H1 (cell line): ENCODE measurements at regions not wholly inside any gene's neighbourhood (a gene's known extent, or its start where the extent isn't known, plus 50 kb on each side); places are given as distances from the start of the nearest gene placed in this dataset.

Experiments
- CTCF ChIA-PET: fragments of 300-600 bp; sonication (Branson Sonifier 250); formaldehyde crosslinking; loops from one replicate; lab custom pipeline; 2021; ENCODE audit not compliant: partially characterized antibody; lab: Charles Lee
- POLR2A ChIA-PET: fragments of 300-600 bp; sonication (Branson Sonifier 250); formaldehyde crosslinking; loops from one replicate; lab custom pipeline; 2021; ENCODE audit warnings: inconsistent platforms; ENCODE audit not compliant: partially characterized antibody; lab: Charles Lee
- DNase-seq, 2 experiments: peaks; one replicate each; pipeline versions ENCODE4 v3.0.0 to v3.0.0-alpha.2; 2010 to 2022; ENCODE audit warnings: low spot score in 2 of 2, low read depth in 1 of 2, mixed read lengths in 1 of 2
- FAIRE-seq: peaks from 2 replicates; lab custom pipeline; 2011; peaks lifted over from hg19 to GRCh38; lab: Jason Lieb, UNC
- H2AFZ ChIP-seq: 2 replicates; pipeline ENCODE4 v1.8.1; 2012; ENCODE audit warnings: low read length, inconsistent platforms
- H2AK5ac ChIP-seq: 2 replicates; pipeline ENCODE4 v1.6.1; 2013; ENCODE audit warnings: low read depth, low read length
- H2BK120ac ChIP-seq: replicated peaks from 2 replicates; pipeline ENCODE3; 2013; ENCODE audit warnings: low read depth, low read length, inconsistent platforms
- H2BK12ac ChIP-seq: 2 replicates; pipeline ENCODE4 v1.6.1; 2013; ENCODE audit warnings: low read depth, low read length
- H2BK15ac ChIP-seq: 2 replicates; pipeline ENCODE4 v1.6.1; 2013; ENCODE audit warnings: low read length
- H2BK20ac ChIP-seq: 2 replicates; pipeline ENCODE4 v1.6.1; 2013; ENCODE audit warnings: low read length
- H2BK5ac ChIP-seq: 2 replicates; pipeline ENCODE4 v1.6.1; 2013; ENCODE audit warnings: low read depth, low read length
- H3K14ac ChIP-seq: 2 replicates; pipeline ENCODE4 v1.6.1; 2013; ENCODE audit warnings: inconsistent platforms; ENCODE audit not compliant: insufficient read length
- H3K18ac ChIP-seq: 2 replicates; pipeline ENCODE4 v1.6.1; 2013; ENCODE audit warnings: low read length; ENCODE audit errors: extremely low read depth
- H3K23ac ChIP-seq: 2 replicates; pipeline ENCODE4 v1.6.1; 2013; ENCODE audit warnings: inconsistent platforms; ENCODE audit not compliant: insufficient read length
- H3K23me2 ChIP-seq: 2 replicates; pipeline ENCODE4 v1.6.1; 2013; ENCODE audit warnings: low read depth, low read length
- H3K27ac ChIP-seq: 2 replicates; pipeline ENCODE4 v1.6.1; 2011; ENCODE audit warnings: low read depth, low read length, inconsistent platforms
- H3K27me3 ChIP-seq, 4 experiments: replicated peaks in 1 of 4; 1 replicate in 1 of 4; 2 replicates in 3 of 4; pipeline versions ENCODE4 v1.6.1 to v1.8.1; 2011 to 2013; ENCODE audit warnings: low read length in 3 of 4, mild to moderate bottlenecking in 3 of 4, inconsistent platforms in 2 of 4, mixed read lengths in 2 of 4, moderate library complexity in 1 of 4; ENCODE audit not compliant: control insufficient read depth in 3 of 4, insufficient read depth in 3 of 4; ENCODE audit errors: extremely low read depth in 1 of 4
- H3K36me3 ChIP-seq, 4 experiments: 2 replicates each; pipeline versions ENCODE4 v1.6.1 to v1.8.1; 2011 to 2013; ENCODE audit warnings: mild to moderate bottlenecking in 4 of 4, low read length in 3 of 4, moderate library complexity in 2 of 4, control low read depth in 1 of 4, inconsistent platforms in 1 of 4; ENCODE audit not compliant: insufficient read depth in 4 of 4, control insufficient read depth in 2 of 4
- H3K4ac ChIP-seq: replicated peaks from 2 replicates; pipeline ENCODE3; 2013; ENCODE audit warnings: low read length, low read depth, mixed read lengths, inconsistent platforms; ENCODE audit not compliant: insufficient read length
- H3K4me1 ChIP-seq, 4 experiments: replicated peaks in 1 of 4; 1 replicate in 1 of 4; 2 replicates in 3 of 4; pipeline versions ENCODE4 v1.6.1 to v1.8.1; 2011 to 2013; ENCODE audit warnings: low read length in 3 of 4, inconsistent platforms in 2 of 4, mixed read lengths in 1 of 4; ENCODE audit not compliant: insufficient read depth in 4 of 4, control insufficient read depth in 3 of 4
- H3K4me2 ChIP-seq, 2 experiments: 2 replicates each; pipeline versions ENCODE4 v1.6.1 to v1.8.1; 2011 to 2013; ENCODE audit warnings: low read depth in 2 of 2, low read length in 2 of 2, control low read depth in 1 of 2, inconsistent platforms in 1 of 2, mild to moderate bottlenecking in 1 of 2; ENCODE audit not compliant: insufficient read depth in 1 of 2
- H3K4me3 ChIP-seq, 4 experiments: fragments of 200-600, 300-600 bp in 1 of 4; sonication (generic), shearing (Covaris generic), sonication (Bioruptor Twin) in 1 of 4; 2 replicates each; pipeline versions ENCODE4 v1.5.1 to v1.8.1; 2011 to 2016; ENCODE audit warnings: low read length in 4 of 4, low read depth in 3 of 4, control low read depth in 2 of 4, inconsistent platforms in 2 of 4, mild to moderate bottlenecking in 2 of 4, mixed read lengths in 1 of 4, moderate library complexity in 1 of 4; ENCODE audit not compliant: insufficient read depth in 2 of 4; ENCODE audit errors: extremely low read depth in 1 of 4
- H3K56ac ChIP-seq: replicated peaks from 2 replicates; pipeline ENCODE3; 2013; ENCODE audit warnings: low read depth, mild to moderate bottlenecking, mixed read lengths, low read length, inconsistent platforms; ENCODE audit not compliant: insufficient read length
- H3K79me1 ChIP-seq: 2 replicates; pipeline ENCODE4 v1.6.1; 2013; ENCODE audit warnings: low read depth, low read length, control low read depth
- H3K79me2 ChIP-seq, 2 experiments: 2 replicates each; pipeline versions ENCODE4 v1.6.1 to v1.8.1; 2012 to 2013; ENCODE audit warnings: low read length in 2 of 2, mild to moderate bottlenecking in 2 of 2, inconsistent platforms in 1 of 2; ENCODE audit not compliant: insufficient read depth in 2 of 2, control insufficient read depth in 1 of 2
- H3K9ac ChIP-seq, 4 experiments: replicated peaks in 1 of 4; 1 replicate in 1 of 4; 2 replicates in 3 of 4; pipeline versions ENCODE4 v1.6.1 to v1.8.1; 2011 to 2013; ENCODE audit warnings: low read depth in 3 of 4, low read length in 3 of 4, control low read depth in 2 of 4, mild to moderate bottlenecking in 2 of 4, moderate library complexity in 2 of 4, inconsistent platforms in 1 of 4; ENCODE audit errors: extremely low read depth in 1 of 4
- H3K9me3 ChIP-seq, 2 experiments: 2 replicates each; pipeline versions ENCODE4 v1.6.1 to v1.8.1; 2012 to 2013; ENCODE audit warnings: mild to moderate bottlenecking in 2 of 2, moderate library complexity in 2 of 2, control low read depth in 1 of 2, inconsistent platforms in 1 of 2, low read depth in 1 of 2, low read length in 1 of 2, mixed read lengths in 1 of 2; ENCODE audit not compliant: insufficient read depth in 2 of 2
- H4K20me1 ChIP-seq, 2 experiments: replicated peaks in 1 of 2; 2 replicates each; pipeline versions ENCODE3 to v1.8.1; 2011 to 2013; ENCODE audit warnings: inconsistent platforms in 2 of 2, low read length in 2 of 2, mild to moderate bottlenecking in 1 of 2; ENCODE audit not compliant: insufficient read depth in 2 of 2, control insufficient read depth in 1 of 2
- H4K5ac ChIP-seq: 2 replicates; pipeline ENCODE4 v1.6.1; 2013; ENCODE audit warnings: low read length, low read depth, mixed read lengths, inconsistent platforms; ENCODE audit not compliant: insufficient read length
- H4K8ac ChIP-seq: 2 replicates; pipeline ENCODE4 v1.8.0; 2013; ENCODE audit warnings: mild to moderate bottlenecking, moderate library complexity, low read length, inconsistent platforms; ENCODE audit not compliant: insufficient read depth; ENCODE audit errors: extremely low read depth
- H4K91ac ChIP-seq: replicated peaks from 2 replicates; pipeline ENCODE3; 2013; ENCODE audit warnings: low read length, mixed read lengths, inconsistent platforms; ENCODE audit not compliant: insufficient read length
- SRF ChIP-seq: IDR thresholded peaks from 2 replicates; pipeline ENCODE4 v1.6.1; 2011; ENCODE audit warnings: mild to moderate bottlenecking, low read depth, low read length, moderate library complexity
- WGBS, 2 experiments: shearing (Covaris generic) in 1 of 2; methylation state at CpG; one replicate each; pipeline versions ENCODE4 v1.1.6 to v1.1.7; 2013 to 2015; ENCODE audit warnings: low lambda C conversion rate in 2 of 2, mixed read lengths in 2 of 2, inconsistent platforms in 1 of 2, low coverage in 1 of 2, missing lambda C conversion rate in 1 of 2; ENCODE audit not compliant: insufficient replicate concordance in 2 of 2, insufficient coverage in 1 of 2, insufficient read length in 1 of 2; ENCODE audit errors: extremely low coverage in 1 of 2, missing lambda C conversion rate in 1 of 2; 5-methylcytosine and 5-hydroxymethylcytosine counted together

DNA sequence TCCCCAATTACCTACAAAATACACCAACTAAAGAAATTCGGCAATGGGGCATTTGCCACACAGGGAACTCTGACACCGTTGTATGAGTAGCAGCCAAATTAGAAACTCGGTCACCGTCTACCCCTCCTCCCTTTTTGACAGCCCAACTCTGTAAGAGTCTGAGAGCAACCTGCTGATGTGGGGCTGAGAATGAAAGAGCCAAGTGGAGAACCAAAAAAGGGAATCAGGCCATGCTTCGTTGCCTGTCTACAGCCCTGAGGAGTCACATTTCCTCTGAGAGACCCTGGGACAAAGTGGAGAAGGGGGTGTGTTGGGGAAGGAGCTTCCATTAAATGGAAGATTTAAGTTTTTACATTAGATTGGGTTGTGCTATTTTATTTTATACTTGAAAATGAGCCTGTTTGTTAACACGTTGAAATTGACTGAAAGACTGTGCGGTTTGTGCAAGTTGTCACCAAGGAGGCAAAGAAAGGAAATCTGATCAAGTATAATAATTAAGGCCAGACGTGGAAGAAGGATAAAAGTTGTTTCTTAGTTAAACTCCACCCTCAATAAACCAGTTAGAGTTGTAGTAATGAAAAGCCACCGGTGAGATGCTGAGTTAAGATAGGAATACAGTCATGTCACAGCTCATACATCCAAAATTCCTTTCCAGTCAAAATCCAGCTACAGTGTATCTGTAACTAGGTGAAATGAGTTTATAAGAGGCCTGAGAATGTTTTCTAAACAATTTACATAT, 131.7 kb upstream of the CREB1 start:
- no peak overlapping the region for H3K18ac ChIP-seq
- WGBS, 2 experiments = 85% methylated on average over 9 of the region's 9 CpGs; no CpG with 5 or more reads in 1 of the 2 experiments
- no peak overlapping the region for H4K8ac ChIP-seq
- no peaks in the 10 kb centered on the region for H4K20me1 ChIP-seq
- no peak for FAIRE-seq
- no peak overlapping the region for H4K91ac ChIP-seq
- H3K14ac ChIP-seq = no peak overlapping the region
- 0 out of 2 replicates have a peak overlapping the region, but pooled peaks have one; percentile 44 for H2BK12ac ChIP-seq
- H3K79me2 ChIP-seq = no peaks in the 10 kb centered on the region
- H3K23me2 ChIP-seq = no peaks in the 10 kb centered on the region
- CTCF ChIA-PET = no interaction called here
- H3K4ac ChIP-seq = no peak overlapping the region
- no peaks in the 10 kb centered on the region for H3K36me3 ChIP-seq
- no peaks in the 10 kb centered on the region; a peak in 1 of 7 replicates for H3K4me1 ChIP-seq
- no peak overlapping the region for H2BK15ac ChIP-seq
- H3K9me3 ChIP-seq = no peaks in the 10 kb centered on the region
- no peak for TF ChIP-seq SRF
- TF ChIP-seq, all 59 proteins: peak for 0
- H2AK5ac ChIP-seq = no peak overlapping the region
- no peak overlapping the region for H3K23ac ChIP-seq
- H3K4me3 ChIP-seq = no peak overlapping the region
- H3K4me2 ChIP-seq = no peak overlapping the region
- H3K27me3 ChIP-seq = no peaks in the 10 kb centered on the region
- H2BK20ac ChIP-seq = no peak overlapping the region
- H4K5ac ChIP-seq = no peak overlapping the region
- no peak for DNase-seq
- H2BK5ac ChIP-seq = no peak overlapping the region
- H3K79me1 ChIP-seq = no peaks in the 10 kb centered on the region
- H3K27ac ChIP-seq = no peak overlapping the region
- H2AFZ ChIP-seq = no peak overlapping the region
- no peak overlapping the region for H3K9ac ChIP-seq
- POLR2A ChIA-PET = no interaction called here
- H3K56ac ChIP-seq = no peak overlapping the region
- H2BK120ac ChIP-seq = no peak overlapping the region
